ENCODE measurements at regions not wholly inside any gene's neighbourhood (a gene's known extent, or its start where the extent isn't known, plus 50 kb on each side); places are given as distances from the start of the nearest gene placed in this dataset.

- Histone ChIP-seq H3K9me1 (ENCODE audit: control insufficient read depth, extremely low read depth, insufficient read depth, low read length) (no peaks in the 10 kb centered on the region), H3K27ac (ENCODE audit: control insufficient read depth, insufficient read depth, low read length) (no peak overlapping the region), H3K79me2 (ENCODE audit: control insufficient read depth, insufficient read depth, low read length) (no peaks in the 10 kb centered on the region), H3K27me3 (ENCODE audit: control insufficient read depth, extremely low read depth, insufficient read depth, low read length) (no peaks in the 10 kb centered on the region), H3K4me1 (ENCODE audit: control insufficient read depth, extremely low read depth, insufficient read depth, low read length) (peaks cover 13% of the 10 kb centered on the region), H3K4me3 (ENCODE audit: control insufficient read depth in 2 of 3, extremely low read depth in 1 of 3, insufficient read depth in 2 of 3, low read depth in 1 of 3, low read length in 3 of 3) (no peak overlapping the region), H3K36me3 (ENCODE audit: control insufficient read depth in 2 of 2, extremely low read depth in 1 of 2, insufficient read depth in 2 of 2, low read length in 2 of 2) (no peaks in the 10 kb centered on the region), H2AFZ (ENCODE audit: control insufficient read depth, low read length) (no peak overlapping the region), H3K4me2 (ENCODE audit: control insufficient read depth, extremely low read depth, insufficient read depth, low read depth, low read length) (no peak overlapping the region), H3K9ac (ENCODE audit: control insufficient read depth, extremely low read depth, insufficient read depth, low read length) (no peak overlapping the region), H4K20me1 (ENCODE audit: control insufficient read depth, extremely low read depth, insufficient read depth, low read length) (no peaks in the 10 kb centered on the region), H3K9me3 (ENCODE audit: control insufficient read depth, low read depth, low read length) (no peaks in the 10 kb centered on the region)
- DNase-seq (ENCODE audit: low read depth, low spot score): no peak
- TF ChIP-seq EZH2 (IDR thresholded peaks at IDR 0.05; ENCODE audit: low read length): no peak
- TF ChIP-seq CTCF (optimal IDR thresholded peaks at IDR 0.05 in 1 of 3, IDR thresholded peaks at IDR 0.05 in 1 of 3, conservative IDR thresholded peaks at IDR 0.05 in 1 of 3; ENCODE audit: extremely low read depth in 1 of 3, insufficient read depth in 2 of 3, low read length in 3 of 3): no peak
- FAIRE-seq: no peak
- dilution Hi-C loops (cut with MboI; ENCODE audit: extremely low pct_ligation_motif_present, low sequenced_read_pairs): no loop called here
Observed at GRCh38 chr2:9149726-9150567, 56.7 kb upstream of the ASAP2 start.

- dilution Hi-C loops (cut with MboI; ENCODE audit: extremely low pct_ligation_motif_present, low sequenced_read_pairs): no loop called here
- Histone ChIP-seq H3K4me3 (ENCODE audit: control insufficient read depth in 2 of 3, extremely low read depth in 1 of 3, insufficient read depth in 2 of 3, low read depth in 1 of 3, low read length in 3 of 3) (no peak overlapping the region), H4K20me1 (ENCODE audit: control insufficient read depth, extremely low read depth, insufficient read depth, low read length) (no peaks in the 10 kb centered on the region), H3K27me3 (ENCODE audit: control insufficient read depth, extremely low read depth, insufficient read depth, low read length) (no peaks in the 10 kb centered on the region), H3K9me3 (ENCODE audit: control insufficient read depth, low read depth, low read length) (no peaks in the 10 kb centered on the region), H2AFZ (ENCODE audit: control insufficient read depth, low read length) (no peak overlapping the region), H3K9ac (ENCODE audit: control insufficient read depth, extremely low read depth, insufficient read depth, low read length) (no peak overlapping the region), H3K9me1 (ENCODE audit: control insufficient read depth, extremely low read depth, insufficient read depth, low read length) (no peaks in the 10 kb centered on the region), H3K4me2 (ENCODE audit: control insufficient read depth, extremely low read depth, insufficient read depth, low read depth, low read length) (no peak overlapping the region), H3K4me1 (ENCODE audit: control insufficient read depth, extremely low read depth, insufficient read depth, low read length) (peaks cover 16% of the 10 kb centered on the region), H3K36me3 (ENCODE audit: control insufficient read depth in 2 of 2, extremely low read depth in 1 of 2, insufficient read depth in 2 of 2, low read length in 2 of 2) (no peaks in the 10 kb centered on the region), H3K79me2 (ENCODE audit: control insufficient read depth, insufficient read depth, low read length) (no peaks in the 10 kb centered on the region), H3K27ac (ENCODE audit: control insufficient read depth, insufficient read depth, low read length) (no peak overlapping the region)
- no peak for TF ChIP-seq EZH2 (IDR thresholded peaks at IDR 0.05; ENCODE audit: low read length)
- no peak for TF ChIP-seq CTCF (optimal IDR thresholded peaks at IDR 0.05 in 1 of 3, IDR thresholded peaks at IDR 0.05 in 1 of 3, conservative IDR thresholded peaks at IDR 0.05 in 1 of 3; ENCODE audit: extremely low read depth in 1 of 3, insufficient read depth in 2 of 3, low read length in 3 of 3)
- FAIRE-seq (no peak), DNase-seq (ENCODE audit: low read depth, low spot score) (no peak)
Observed at GRCh38 chr2:9149388-9149660, 57.3 kb upstream of the ASAP2 start.

All from keratinocyte (primary cell).